EH (cell line): ENCODE measurements at regions not wholly inside any gene's neighbourhood (a gene's known extent, or its start where the extent isn't known, plus 50 kb on each side); places are given as distances from the start of the nearest gene placed in this dataset.
"Not testable (repeated sequence)": the region's sequence is repeated elsewhere in the genome, so short reads cannot be mapped to it uniquely, and the experiment has no call there.

ENCODE experiments used
- DNase-seq: peaks from one replicate; pipeline ENCODE4 v3.0.0-alpha.2; 2015; ENCODE audit warnings: low read depth

DNA sequence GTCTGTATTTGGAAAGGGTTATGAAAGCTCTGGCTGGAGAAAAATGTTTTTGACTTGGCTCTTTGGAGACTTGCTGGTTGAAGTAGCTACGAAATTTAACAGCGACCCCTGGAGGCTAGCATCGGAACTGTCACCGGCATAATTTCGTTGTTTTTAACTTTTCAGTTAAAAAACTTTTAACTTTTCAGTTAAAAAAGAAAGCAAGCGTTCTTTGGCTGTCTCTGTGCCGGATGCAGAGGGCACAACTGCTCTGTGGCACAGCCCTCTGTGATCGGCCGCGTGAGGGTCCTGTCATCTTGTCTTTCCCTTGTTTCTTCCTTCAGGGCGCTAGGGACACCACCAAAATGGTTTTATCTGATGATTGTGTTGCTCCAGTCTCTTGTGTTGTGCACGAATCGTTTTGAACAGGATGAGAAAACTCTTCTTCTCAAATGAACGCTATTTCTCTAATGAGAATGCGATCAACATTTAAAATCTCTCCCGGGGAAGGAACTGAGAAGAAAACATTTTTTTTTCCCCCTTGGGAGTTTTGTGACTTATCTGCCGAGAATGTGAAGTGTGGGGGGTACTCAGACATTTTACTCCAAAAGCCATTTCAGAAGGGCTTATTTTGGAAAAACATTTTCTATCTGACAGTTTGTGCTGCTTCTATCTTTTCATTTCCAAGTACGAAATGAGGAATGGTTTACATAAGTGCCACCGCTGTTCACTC is 57.1 kb downstream of the ADCYAP1 start:
- peak; percentile 46 for DNase-seq

- no peak for DNase-seq
Measured at GRCh38 chr18:963276-963675, 58.6 kb downstream of the ADCYAP1 start.

- no peak for DNase-seq
Measured at GRCh38 chr18:965921-966758, 61.5 kb downstream of the ADCYAP1 start.

DNA sequence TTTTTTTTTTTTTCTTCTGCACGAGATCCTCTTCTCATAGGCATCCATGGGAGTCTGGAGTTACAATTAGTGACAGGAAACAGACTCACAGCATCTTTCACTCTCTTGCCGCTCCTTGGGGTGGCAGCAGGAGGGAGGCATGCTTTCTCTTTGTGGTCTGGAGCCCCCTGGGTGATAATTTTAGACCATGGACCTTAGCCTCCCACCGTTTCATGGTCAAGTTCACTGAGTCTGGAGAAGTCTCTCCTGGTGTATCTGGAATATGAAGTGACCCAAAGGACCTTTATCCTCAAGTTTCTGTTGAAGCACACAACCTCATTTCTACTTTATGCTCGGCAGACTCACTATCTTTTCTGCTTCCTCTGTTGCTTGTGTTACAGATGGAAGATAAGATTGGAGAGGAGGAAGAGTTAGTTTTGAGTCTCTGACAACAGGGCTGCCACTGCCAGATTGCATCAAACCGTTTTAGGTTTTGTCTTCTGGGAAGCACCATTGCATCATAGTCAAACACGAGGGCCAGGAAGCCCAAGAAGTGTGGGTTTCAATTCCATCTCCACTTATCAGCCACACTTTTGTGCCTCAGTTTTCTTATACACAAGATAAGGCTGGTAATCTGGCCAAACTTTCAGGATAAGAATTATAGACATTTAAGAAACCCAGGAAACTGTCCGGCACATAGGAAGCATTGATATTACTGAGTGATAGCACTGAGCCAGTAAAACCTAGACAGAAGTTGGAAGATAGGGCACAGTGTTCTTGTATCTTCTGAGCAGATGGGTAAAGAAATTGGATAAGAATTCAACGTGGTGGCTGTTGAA is 62.3 kb downstream of the ADCYAP1 start:
- no peak for DNase-seq

- DNase-seq: not testable (repeated sequence)
Measured at GRCh38 chr18:968910-969309, 64.2 kb downstream of the ADCYAP1 start.

DNA sequence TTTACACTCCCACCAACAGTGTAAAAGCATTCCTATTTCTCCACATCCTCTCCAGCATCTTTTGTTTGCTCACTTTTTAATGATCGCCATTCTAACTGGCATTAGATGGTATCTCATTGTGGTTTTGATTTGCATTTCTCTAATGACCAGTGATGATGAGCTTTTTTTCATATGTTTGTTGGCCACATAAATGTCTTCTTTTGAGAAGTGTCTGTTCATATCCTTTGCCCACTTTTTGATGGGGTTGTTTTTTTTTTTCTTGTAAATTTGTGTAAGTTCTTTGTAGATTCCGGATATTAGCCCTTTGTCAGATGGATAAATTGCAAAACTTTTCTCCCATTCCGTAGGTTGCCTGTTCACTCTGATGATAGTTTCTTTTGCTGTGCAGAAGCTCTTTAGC is 64.6 kb downstream of the ADCYAP1 start:
- DNase-seq: not testable (repeated sequence)

DNA sequence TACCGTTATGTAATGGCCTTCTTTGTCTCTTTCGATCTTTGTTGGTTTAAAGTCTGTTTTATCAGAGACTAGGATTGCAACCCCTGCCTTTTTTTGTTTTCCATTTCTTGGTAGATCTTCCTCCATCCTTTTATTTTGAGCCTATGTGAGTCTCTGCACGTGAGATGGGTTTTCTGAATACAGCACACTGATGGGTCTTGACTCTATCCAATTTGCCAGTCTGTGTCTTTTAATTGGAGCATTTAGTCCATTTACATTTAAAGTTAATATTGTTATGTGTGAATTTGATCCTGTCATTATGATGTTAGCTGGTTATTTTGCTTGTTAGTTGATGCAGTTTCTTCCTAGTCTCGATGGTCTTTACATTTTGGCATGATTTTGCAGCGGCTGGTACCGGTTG is 69.9 kb downstream of the ADCYAP1 start:
- DNase-seq: not testable (repeated sequence)

DNA sequence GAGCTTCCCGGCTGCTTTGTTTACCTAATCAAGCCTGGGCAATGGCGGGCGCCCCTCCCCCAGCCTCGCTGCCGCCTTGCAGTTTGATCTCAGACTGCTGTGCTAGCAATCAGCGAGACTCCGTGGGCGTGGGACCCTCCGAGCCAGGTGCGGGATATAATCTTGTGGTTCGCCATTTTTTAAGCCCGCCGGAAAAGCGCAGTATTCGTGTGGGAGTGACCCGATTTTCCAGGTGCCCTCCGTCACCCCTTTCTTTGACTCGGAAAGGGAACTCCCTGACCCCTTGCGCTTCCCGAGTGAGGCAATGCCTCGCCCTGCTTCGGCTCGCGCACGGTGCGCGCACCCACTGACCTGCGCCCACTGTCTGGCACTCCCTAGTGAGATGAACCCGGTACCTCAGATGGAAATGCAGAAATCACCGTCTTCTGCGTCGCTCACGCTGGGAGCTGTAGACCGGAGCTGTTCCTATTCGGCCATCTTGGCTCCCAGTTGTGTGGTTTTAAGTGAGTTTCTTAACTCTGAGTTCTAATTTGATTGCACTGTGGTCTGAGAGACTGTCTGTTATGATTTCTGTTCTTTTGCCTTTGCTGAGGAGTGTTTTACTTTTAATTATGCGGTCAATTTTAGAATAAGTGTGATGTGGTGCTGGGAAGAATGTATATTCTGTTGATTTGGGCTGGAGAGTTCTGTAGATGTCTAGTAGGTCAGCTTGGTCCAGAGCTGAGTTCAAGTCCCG is 71.9 kb downstream of the ADCYAP1 start:
- not testable (repeated sequence) for DNase-seq

GRCh38 chr18:977327-977726 is 72.7 kb downstream of the ADCYAP1 start:
- not testable (repeated sequence) for DNase-seq

GRCh38 chr18:977732-978131 is 73.1 kb downstream of the ADCYAP1 start:
- DNase-seq: not testable (repeated sequence)

DNA sequence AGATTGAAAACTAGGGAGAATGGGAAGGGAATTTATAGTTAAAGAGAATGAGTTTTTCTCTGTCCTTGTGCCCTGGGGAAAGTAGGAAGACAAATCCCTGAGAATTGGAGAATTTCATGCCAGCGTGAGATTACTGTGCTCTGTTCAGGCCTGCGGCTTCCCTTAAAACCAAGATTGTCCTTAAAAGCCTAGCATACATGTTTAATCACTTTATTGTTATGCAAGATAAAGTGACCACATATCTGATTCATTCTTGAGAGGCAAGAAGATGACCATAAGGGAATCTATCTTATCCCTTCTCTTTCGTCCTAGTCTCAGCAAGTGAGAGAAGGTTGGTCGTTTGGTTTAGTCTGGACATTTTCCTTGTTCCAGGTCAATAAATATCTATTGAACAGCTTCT is 75.9 kb downstream of the ADCYAP1 start:
- DNase-seq: peak; percentile 13

GRCh38 chr18:984004-984403 is 79.3 kb downstream of the ADCYAP1 start:
- peak; percentile 6 for DNase-seq

DNA sequence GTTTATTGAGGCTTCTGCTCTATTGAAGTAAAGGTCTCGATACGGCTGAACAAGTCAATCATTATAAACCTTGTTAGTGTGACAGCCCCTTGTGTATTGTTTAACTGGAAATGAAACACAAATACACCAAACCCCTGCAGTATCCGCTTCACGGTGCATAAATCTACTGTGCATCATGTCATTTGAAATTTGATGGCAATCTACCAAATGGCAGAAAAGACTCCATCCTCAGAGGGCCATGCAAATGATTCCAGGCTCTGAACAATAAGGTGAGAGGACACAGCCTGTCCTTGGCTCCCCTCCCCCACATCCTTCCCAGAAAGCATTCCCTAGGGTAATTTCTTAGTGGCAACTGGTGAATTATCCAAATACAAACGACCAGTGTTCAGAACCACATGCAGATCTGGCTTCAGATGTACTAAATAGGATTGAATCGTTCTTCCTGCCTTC is 80.6 kb downstream of the ADCYAP1 start:
- no peak for DNase-seq

DNA sequence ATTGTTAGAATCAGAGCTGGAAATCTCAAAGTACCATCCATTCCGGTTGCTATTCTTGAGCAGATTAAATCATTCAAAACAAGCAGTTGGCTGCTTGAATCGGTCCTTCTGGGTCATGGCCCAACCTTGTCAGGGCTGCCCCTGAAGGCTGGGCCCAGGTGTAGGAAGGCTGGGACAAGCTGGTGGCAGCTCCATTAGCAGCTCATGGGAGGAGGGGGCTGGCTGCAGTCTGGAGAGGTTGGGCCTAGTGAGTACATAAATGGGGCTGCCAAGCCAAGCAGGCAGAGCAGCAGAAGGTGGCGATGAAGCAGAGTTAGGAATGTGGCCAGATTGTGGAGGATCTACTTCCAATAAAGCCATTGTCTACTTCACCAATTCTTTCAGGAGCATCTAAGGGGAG is 81.4 kb downstream of the ADCYAP1 start:
- no peak for DNase-seq

DNA sequence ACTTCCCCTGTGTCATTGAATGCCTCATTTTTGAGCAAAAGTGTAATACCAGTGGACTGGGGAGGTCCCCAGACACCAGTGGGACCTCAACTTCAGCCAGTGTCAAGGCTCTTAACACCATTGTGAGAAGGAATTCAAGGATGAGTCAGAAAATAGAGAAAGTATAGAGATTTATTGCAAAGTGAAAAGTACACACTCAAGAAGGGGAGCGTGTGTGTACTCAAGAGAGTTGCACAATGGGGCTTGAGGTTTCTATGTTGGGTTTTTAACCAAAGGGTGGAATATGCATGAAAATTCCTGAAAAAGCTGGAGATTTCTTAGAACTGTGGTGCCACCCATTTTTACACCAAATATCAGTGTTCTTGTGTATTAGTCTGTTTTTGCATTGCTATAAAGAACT is 81.9 kb downstream of the ADCYAP1 start:
- DNase-seq: no peak

DNA sequence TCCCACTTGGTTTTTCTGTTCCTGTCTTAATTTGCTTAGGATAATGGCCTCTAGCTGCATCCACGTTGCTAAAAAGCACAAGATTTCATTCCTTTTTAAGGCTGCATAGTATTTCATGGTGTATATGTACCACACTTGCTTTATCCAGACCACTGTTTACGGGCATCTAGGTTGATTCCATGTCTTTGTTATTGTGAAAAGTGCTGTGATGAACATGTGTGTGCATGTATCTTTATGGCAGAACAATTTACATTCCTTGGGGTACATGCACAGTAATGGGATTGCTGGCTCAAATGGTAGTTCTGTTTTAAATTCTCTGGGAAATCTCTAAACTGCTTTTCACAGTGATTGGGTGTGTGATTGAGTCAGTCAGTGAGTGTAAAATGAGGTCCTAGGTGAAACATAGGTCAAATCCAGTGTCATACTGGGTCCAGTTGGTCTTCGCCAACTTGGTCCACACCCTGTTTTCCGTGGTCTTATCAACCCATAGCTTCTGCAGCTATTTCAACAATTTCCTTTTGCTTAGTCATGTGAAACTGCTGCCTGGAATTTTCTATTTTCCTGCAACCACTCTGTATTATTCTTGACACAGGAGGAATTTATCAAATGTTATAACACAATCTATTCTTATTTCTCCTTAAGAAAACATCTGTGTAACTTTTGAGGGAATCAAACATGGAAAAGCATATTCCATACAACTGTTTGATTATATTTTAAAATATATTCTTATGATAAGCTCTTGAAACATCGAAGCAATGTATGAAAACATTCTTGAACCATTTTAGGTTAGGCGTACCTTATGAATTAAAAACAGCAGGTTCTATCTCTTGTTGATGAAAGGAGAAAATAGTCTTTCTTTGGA is 82.9 kb downstream of the ADCYAP1 start:
- peak; percentile 63 for DNase-seq

DNA sequence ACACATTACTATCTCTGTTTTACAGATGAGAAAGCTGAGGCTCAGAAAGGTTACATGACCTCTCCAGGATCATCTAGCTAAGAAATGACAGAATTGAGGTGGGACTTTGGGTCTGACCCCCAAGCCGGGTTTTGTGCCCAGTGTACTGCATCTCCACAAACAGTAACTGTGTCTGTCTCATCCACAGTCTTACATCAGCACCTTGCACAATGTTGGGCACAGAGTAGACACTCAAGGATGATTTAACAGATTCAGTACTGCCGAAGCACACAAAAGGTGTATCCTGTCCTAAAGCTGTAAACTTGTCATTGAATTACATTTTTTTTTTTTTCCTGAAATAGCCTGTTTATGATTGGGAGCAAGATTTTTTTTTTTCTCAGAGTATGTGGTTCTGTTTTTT is 84.8 kb downstream of the ADCYAP1 start:
- no peak for DNase-seq

- no peak for DNase-seq
Measured at GRCh38 chr18:990197-990596, 85.5 kb downstream of the ADCYAP1 start.

- no peak for DNase-seq
Measured at GRCh38 chr18:991441-991840, 86.8 kb downstream of the ADCYAP1 start.

DNA sequence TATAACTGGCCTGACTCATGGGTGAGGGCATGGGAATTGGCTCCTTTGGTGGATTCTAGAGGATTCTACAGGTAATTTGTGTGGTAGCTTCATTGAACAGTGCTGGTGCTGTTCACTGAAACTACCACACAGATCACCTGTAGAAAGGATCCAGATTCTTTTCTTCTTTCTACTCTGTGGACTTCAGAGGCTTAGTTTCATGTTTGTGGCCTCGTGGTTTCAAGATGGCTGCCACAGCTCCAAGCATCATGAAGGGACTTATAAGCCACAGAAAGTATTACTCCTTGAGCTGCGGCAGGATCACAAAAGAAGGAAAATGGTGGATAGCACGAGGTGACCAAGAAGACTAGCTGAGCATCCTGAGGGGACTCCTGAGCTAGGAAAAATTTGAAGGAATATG is 88.9 kb downstream of the ADCYAP1 start:
- DNase-seq: no peak

DNA sequence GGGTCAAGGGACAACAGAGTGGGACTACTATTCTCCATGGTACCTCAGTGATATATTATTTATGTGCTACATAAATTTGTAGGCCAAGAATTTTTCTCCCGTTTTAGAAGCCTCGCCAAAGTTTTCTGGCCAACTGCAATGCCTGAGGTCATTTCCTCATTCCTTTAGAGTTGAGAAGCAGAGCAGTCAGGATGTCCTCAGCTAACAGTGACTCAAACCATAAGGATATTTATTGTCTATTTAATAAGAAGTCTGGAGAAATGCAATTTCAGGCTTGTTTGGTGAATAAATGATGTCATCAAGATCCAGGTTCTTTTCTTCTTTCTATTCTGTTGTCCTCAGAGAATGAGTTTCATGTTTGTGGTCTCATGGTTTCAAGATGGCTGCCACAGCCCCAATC is 91.0 kb downstream of the ADCYAP1 start:
- peak; percentile 78 for DNase-seq
